CD4-positive, alpha-beta T cell (primary cell): ENCODE measurements at regions not wholly inside any gene's neighbourhood (a gene's known extent, or its start where the extent isn't known, plus 50 kb on each side); places are given as distances from the start of the nearest gene placed in this dataset.

Experiments
- ATAC-seq: fragments of 200-7000 bp; cut with Tn5 transposase; one replicate; pipeline ENCODE4 v1.10.0; 2022; ENCODE audit warnings: mild to moderate bottlenecking; ENCODE audit not compliant: poor library complexity
- CTCF ChIA-PET: fragments of 350-600 bp; sonication (Branson Sonifier 250); formaldehyde crosslinking; loops from one replicate; lab custom pipeline; 2021; ENCODE audit warnings: antibody characterized with exemption, inconsistent platforms; lab: Charles Lee
- POLR2A ChIA-PET: fragments of 350-600 bp; sonication (Branson Sonifier 250); formaldehyde crosslinking; loops from one replicate; lab custom pipeline; 2021; ENCODE audit warnings: antibody characterized with exemption, inconsistent platforms; lab: Charles Lee
- DNase-seq, 14 experiments: peaks; one replicate each; pipeline ENCODE4 v3.0.0-alpha.2; 2013 to 2020; ENCODE audit warnings: mixed read lengths in 2 of 14
- H3K27ac ChIP-seq, 2 donors: one replicate each; pipeline versions ENCODE4 v1.5.1 to v1.7.0; 2013; ENCODE audit warnings: low read length in 2 of 2, low read depth in 1 of 2, mild to moderate bottlenecking in 1 of 2
- H3K27me3 ChIP-seq, 2 experiments: 1 replicate in 1 of 2; 2 replicates in 1 of 2; pipeline versions ENCODE4 v1.6.1 to v1.7.0; 2013; ENCODE audit warnings: low read length in 2 of 2, control low read depth in 1 of 2, mild to moderate bottlenecking in 1 of 2, moderate library complexity in 1 of 2; ENCODE audit not compliant: insufficient read depth in 2 of 2, control insufficient read depth in 1 of 2
- H3K36me3 ChIP-seq: one replicate; pipeline ENCODE4 v1.6.1; 2013; ENCODE audit warnings: low read length, control low read depth; ENCODE audit not compliant: insufficient read depth
- H3K4me1 ChIP-seq: one replicate; pipeline ENCODE4 v1.6.1; 2013; ENCODE audit warnings: low read length, control low read depth; ENCODE audit not compliant: insufficient read depth
- H3K4me3 ChIP-seq: one replicate; pipeline ENCODE4 v1.5.1; 2013; ENCODE audit warnings: mild to moderate bottlenecking, low read length, moderate library complexity
- H3K9me3 ChIP-seq, 2 experiments: 1 replicate in 1 of 2; 2 replicates in 1 of 2; pipeline versions ENCODE4 v1.6.1 to v1.7.0; 2013; ENCODE audit warnings: low read length in 2 of 2, mild to moderate bottlenecking in 2 of 2, control low read depth in 1 of 2, moderate library complexity in 1 of 2; ENCODE audit not compliant: control insufficient read depth in 1 of 2, insufficient read depth in 1 of 2
- H3K27ac Mint-ChIP-seq: one replicate; pipeline ENCODE4 v1.8.0; 2020; ENCODE audit warnings: mixed read lengths
- H3K27me3 Mint-ChIP-seq: one replicate; pipeline ENCODE4 v1.8.0; 2021; ENCODE audit warnings: mixed read lengths
- H3K36me3 Mint-ChIP-seq: one replicate; pipeline ENCODE4 v1.8.0; 2021; ENCODE audit warnings: low read depth, mixed read lengths
- H3K4me1 Mint-ChIP-seq: one replicate; pipeline ENCODE4 v1.8.0; 2021; ENCODE audit warnings: low read depth, mixed read lengths
- H3K4me3 Mint-ChIP-seq: one replicate; pipeline ENCODE4 v1.8.0; 2020; ENCODE audit warnings: mild to moderate bottlenecking, mixed read lengths
- H3K9me3 Mint-ChIP-seq: one replicate; pipeline ENCODE4 v1.8.0; 2020; ENCODE audit warnings: mixed read lengths
- intact Hi-C, 2 experiments: fragments of 100-400 bp; cut with DNase I in 1 of 2; cut with micrococcal nuclease in 1 of 2; formaldehyde crosslinking; loops; one replicate each; pipeline versions ENCODE4 v1.15.1 to v1.9.0; 2023 to 2025; cut with DNase I, micrococcal nuclease
- TF ChIP-seq, protein P1 (sequence below): fragments of 200-600 bp; IDR thresholded peaks from one replicate; pipeline ENCODE4 v1.8.0; 2022; ENCODE audit warnings: antibody characterized with exemption, mild to moderate bottlenecking

DNA sequence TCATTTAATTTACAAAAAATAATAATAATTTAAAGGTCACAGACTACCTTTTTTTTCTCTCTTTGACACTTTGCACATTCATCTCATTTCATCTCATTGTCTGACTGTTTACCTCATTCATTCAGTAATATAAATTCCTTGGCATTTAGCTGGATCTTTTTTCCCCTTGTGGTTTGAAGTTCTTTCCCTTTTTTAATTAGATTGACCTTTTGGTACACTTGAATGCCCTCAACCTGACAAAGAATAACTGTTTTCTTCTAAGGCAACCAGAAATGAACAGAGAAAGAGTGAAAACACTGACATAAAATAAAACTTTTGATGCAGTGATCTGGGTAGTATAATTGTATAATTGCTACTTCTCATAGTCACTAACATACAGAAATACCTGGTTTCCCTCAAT lies 774.9 kb upstream of the NOVA1 start:
- DNase-seq (no peak), ATAC-seq (no peak)
- ChIA-PET POLR2A (no interaction called here), CTCF (no interaction called here)
- Histone ChIP-seq H3K27ac (no peak overlapping the region), H3K9me3 (peaks cover 1 to 6% of the 10 kb centered on the region in 2 experiments), H3K27me3 (no peaks in the 10 kb centered on the region), H3K4me3 (no peak overlapping the region), H3K4me1 (no peaks in the 10 kb centered on the region), H3K36me3 (no peaks in the 10 kb centered on the region)
- TF ChIP-seq, protein P1, sequence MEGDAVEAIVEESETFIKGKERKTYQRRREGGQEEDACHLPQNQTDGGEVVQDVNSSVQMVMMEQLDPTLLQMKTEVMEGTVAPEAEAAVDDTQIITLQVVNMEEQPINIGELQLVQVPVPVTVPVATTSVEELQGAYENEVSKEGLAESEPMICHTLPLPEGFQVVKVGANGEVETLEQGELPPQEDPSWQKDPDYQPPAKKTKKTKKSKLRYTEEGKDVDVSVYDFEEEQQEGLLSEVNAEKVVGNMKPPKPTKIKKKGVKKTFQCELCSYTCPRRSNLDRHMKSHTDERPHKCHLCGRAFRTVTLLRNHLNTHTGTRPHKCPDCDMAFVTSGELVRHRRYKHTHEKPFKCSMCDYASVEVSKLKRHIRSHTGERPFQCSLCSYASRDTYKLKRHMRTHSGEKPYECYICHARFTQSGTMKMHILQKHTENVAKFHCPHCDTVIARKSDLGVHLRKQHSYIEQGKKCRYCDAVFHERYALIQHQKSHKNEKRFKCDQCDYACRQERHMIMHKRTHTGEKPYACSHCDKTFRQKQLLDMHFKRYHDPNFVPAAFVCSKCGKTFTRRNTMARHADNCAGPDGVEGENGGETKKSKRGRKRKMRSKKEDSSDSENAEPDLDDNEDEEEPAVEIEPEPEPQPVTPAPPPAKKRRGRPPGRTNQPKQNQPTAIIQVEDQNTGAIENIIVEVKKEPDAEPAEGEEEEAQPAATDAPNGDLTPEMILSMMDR = no peak
- Mint-ChIP-seq H3K4me1 (no peaks in the 10 kb centered on the region), H3K27me3 (no peaks in the 10 kb centered on the region), H3K4me3 (no peak overlapping the region), H3K9me3 (peaks cover 26% of the 10 kb centered on the region), H3K27ac (no peak overlapping the region), H3K36me3 (no peaks in the 10 kb centered on the region)
- intact Hi-C loops = no loop called here

DNA sequence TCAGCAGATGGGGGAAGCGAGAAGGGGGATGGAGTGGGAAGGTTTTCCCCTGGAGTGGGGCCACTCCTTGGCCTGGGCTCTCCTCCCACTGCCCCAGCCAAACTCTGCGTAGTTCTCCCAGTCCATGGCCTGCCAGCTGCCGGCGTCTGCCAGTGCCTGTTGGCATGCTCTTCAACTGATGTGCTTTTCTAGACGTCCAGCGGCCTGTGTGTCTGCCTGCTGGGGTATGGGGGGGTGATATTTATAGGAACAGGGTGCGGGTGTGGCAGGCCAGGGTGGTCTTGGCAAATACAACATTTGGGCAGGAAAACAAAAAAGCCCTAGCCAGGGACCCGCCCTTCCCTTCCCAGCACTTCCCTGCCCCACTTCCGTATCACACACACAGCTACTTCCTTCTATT lies 786.3 kb upstream of the NOVA1 start:
- H3K4me1 Mint-ChIP-seq = no peaks in the 10 kb centered on the region
- Histone ChIP-seq H3K27me3 (no peaks in the 10 kb centered on the region), H3K27ac (no peak overlapping the region), H3K36me3 (no peaks in the 10 kb centered on the region), H3K9me3 (peaks cover 0 to 10% of the 10 kb centered on the region in 2 experiments), H3K4me1 (no peaks in the 10 kb centered on the region), H3K4me3 (no peak overlapping the region)
- ATAC-seq = no peak
- ChIA-PET CTCF (no interaction called here), POLR2A (no interaction called here)
- no peak overlapping the region for H3K4me3 Mint-ChIP-seq
- no peak overlapping the region for H3K27ac Mint-ChIP-seq
- H3K36me3 Mint-ChIP-seq = no peaks in the 10 kb centered on the region
- peaks cover 12% of the 10 kb centered on the region for H3K9me3 Mint-ChIP-seq
- TF ChIP-seq, protein P1 = no peak
- intact Hi-C loops = no loop called here
- no peaks in the 10 kb centered on the region for H3K27me3 Mint-ChIP-seq
- no peak for DNase-seq

DNA sequence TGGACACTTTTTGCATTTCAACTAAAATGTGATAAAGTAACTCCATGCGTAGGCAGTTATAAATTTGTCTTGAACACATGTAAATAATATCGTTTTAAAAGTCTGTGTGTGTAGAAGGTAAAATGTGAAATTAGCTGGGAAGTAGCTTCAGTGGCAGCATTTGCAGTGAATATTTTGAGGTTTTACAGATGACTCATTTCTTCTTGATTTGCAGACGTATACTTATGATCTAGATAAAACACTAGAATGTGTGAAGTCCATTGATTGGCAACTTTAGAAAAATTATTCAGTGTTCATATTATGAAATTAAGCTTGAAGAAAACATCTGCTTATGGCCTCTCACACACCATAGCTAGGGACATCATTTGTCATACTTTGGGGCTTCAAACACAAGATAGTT lies 788.6 kb upstream of the NOVA1 start:
- Histone ChIP-seq H3K36me3 (no peaks in the 10 kb centered on the region), H3K4me1 (no peaks in the 10 kb centered on the region), H3K4me3 (no peak overlapping the region), H3K27me3 (no peaks in the 10 kb centered on the region), H3K27ac (no peak overlapping the region), H3K9me3 (peaks cover 0 to 10% of the 10 kb centered on the region in 2 experiments)
- H3K36me3 Mint-ChIP-seq = no peaks in the 10 kb centered on the region
- no peak overlapping the region for H3K4me3 Mint-ChIP-seq
- intact Hi-C loops = no loop called here
- peaks cover 9% of the 10 kb centered on the region for H3K9me3 Mint-ChIP-seq
- TF ChIP-seq, protein P1 = no peak
- ChIA-PET POLR2A (no interaction called here), CTCF (no interaction called here)
- no peak for ATAC-seq
- no peaks in the 10 kb centered on the region for H3K4me1 Mint-ChIP-seq
- DNase-seq = no peak
- H3K27ac Mint-ChIP-seq = no peak overlapping the region
- H3K27me3 Mint-ChIP-seq = no peaks in the 10 kb centered on the region
